Endothelial cell (in vitro differentiated cells): ENCODE measurements at regions not wholly inside any gene's neighbourhood (a gene's known extent, or its start where the extent isn't known, plus 50 kb on each side); places are given as distances from the start of the nearest gene placed in this dataset.

Experiments
- DNase-seq: peaks from one replicate; pipeline ENCODE4 v3.0.0; 2021; ENCODE audit warnings: low spot score
- H3K27ac Mint-ChIP-seq: one replicate; pipeline ENCODE4 v1.8.0; 2021; ENCODE audit warnings: mixed read lengths, inconsistent platforms; ENCODE audit not compliant: unreplicated experiment
- H3K27me3 Mint-ChIP-seq: one replicate; pipeline ENCODE4 v1.8.0; 2021; ENCODE audit warnings: mild to moderate bottlenecking, moderate library complexity, mixed read lengths, inconsistent platforms; ENCODE audit not compliant: unreplicated experiment
- H3K36me3 Mint-ChIP-seq: one replicate; pipeline ENCODE4 v1.8.0; 2021; ENCODE audit warnings: mild to moderate bottlenecking, low read depth, mixed read lengths, inconsistent platforms; ENCODE audit not compliant: unreplicated experiment
- H3K4me1 Mint-ChIP-seq: one replicate; pipeline ENCODE4 v1.8.0; 2021; ENCODE audit warnings: mild to moderate bottlenecking, mixed read lengths, inconsistent platforms; ENCODE audit not compliant: unreplicated experiment
- H3K4me3 Mint-ChIP-seq: one replicate; pipeline ENCODE4 v1.8.0; 2021; ENCODE audit warnings: mild to moderate bottlenecking, mixed read lengths, inconsistent platforms; ENCODE audit not compliant: unreplicated experiment
- H3K9me3 Mint-ChIP-seq: one replicate; pipeline ENCODE4 v1.8.0; 2021; ENCODE audit warnings: mixed read lengths, inconsistent platforms; ENCODE audit not compliant: unreplicated experiment
- CTCF ChIP-seq: fragments of 200-600 bp; sonication (generic); IDR thresholded peaks from one replicate; pipeline ENCODE4 v1.5.0; 2021; ENCODE audit warnings: antibody characterized with exemption; ENCODE audit not compliant: unreplicated experiment

- Mint-ChIP-seq H3K4me1 (no peaks in the 10 kb centered on the region), H3K9me3 (no peaks in the 10 kb centered on the region), H3K27me3 (no peaks in the 10 kb centered on the region), H3K4me3 (no peak overlapping the region), H3K36me3 (no peaks in the 10 kb centered on the region), H3K27ac (no peak overlapping the region)
- DNase-seq, result no peak
- no peak for TF ChIP-seq CTCF
Measured at GRCh38 chr5:60219921-60220320, 326.4 kb upstream of the PDE4D start.

- Mint-ChIP-seq H3K36me3 (no peaks in the 10 kb centered on the region), H3K4me1 (peaks cover 25% of the 10 kb centered on the region), H3K27me3 (peaks cover 1% of the 10 kb centered on the region), H3K27ac (no peak overlapping the region), H3K9me3 (no peaks in the 10 kb centered on the region), H3K4me3 (no peak overlapping the region)
- no peak for TF ChIP-seq CTCF
- DNase-seq, result no peak
Measured at GRCh38 chr5:60210810-60211209, 317.3 kb upstream of the PDE4D start.

- Mint-ChIP-seq H3K36me3 (no peaks in the 10 kb centered on the region), H3K9me3 (no peaks in the 10 kb centered on the region), H3K4me1 (peaks cover 26% of the 10 kb centered on the region), H3K4me3 (no peak overlapping the region), H3K27me3 (peaks cover 3% of the 10 kb centered on the region), H3K27ac (peak overlapping the region; percentile 69)
- no peak for DNase-seq
- no peak for TF ChIP-seq CTCF
Measured at GRCh38 chr5:60209146-60209840, 315.8 kb upstream of the PDE4D start.

DNA sequence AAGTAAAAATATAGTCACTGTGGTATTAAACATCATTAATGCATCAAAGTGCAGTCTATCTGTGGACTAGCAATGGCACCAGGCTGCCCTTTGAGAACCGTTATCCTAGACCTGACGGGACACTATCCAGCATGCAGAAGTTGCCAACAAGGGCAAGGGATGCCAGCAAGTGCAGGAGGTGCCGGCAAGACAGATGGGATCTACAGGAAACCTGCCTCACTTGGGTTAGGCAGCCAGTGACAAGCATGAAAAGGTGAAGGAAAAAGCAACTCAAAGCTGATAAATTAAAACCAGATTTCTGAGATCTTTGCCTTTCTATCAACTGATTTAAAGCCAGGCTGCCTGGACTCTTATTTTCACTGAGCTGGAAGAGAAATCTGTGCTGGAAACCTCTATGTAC, 315.2 kb upstream of the PDE4D start:
- TF ChIP-seq CTCF, result no peak
- H3K27me3 Mint-ChIP-seq, result peaks cover 3% of the 10 kb centered on the region
- H3K4me3 Mint-ChIP-seq, result no peak overlapping the region
- no peak overlapping the region for H3K27ac Mint-ChIP-seq
- no peaks in the 10 kb centered on the region for H3K9me3 Mint-ChIP-seq
- no peaks in the 10 kb centered on the region for H3K36me3 Mint-ChIP-seq
- no peak for DNase-seq
- H3K4me1 Mint-ChIP-seq, result peaks cover 26% of the 10 kb centered on the region

DNA sequence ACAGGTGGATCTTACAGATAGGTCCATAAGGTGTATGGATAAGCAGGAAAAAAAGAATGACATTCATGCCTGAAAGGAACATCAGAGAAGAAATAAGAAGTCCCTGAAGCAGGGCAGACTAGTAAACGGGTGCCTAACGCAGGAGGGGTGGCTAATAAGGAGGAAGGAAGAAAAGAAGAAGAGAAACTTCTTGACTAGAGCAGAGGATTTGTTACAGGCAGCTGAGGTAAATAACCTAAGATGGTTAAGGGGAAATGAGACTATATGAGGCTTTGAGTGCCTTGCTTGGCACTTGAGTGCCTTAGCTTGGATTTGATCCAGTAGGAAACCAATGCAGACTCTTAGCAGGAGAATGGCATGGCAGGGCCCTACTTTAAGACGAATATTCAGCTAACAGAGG, 313.5 kb upstream of the PDE4D start:
- no peaks in the 10 kb centered on the region for H3K36me3 Mint-ChIP-seq
- peaks cover 26% of the 10 kb centered on the region for H3K4me1 Mint-ChIP-seq
- DNase-seq, result no peak
- no peaks in the 10 kb centered on the region for H3K9me3 Mint-ChIP-seq
- H3K27ac Mint-ChIP-seq, result no peak overlapping the region
- no peak for TF ChIP-seq CTCF
- H3K4me3 Mint-ChIP-seq, result no peak overlapping the region
- peaks cover 3% of the 10 kb centered on the region for H3K27me3 Mint-ChIP-seq
